Kidney (tissue), 13 donors: ENCODE measurements at regions not wholly inside any gene's neighbourhood (a gene's known extent, or its start where the extent isn't known, plus 50 kb on each side); places are given as distances from the start of the nearest gene placed in this dataset.

Source experiments
- DNase-seq, 5 donors: peaks; one replicate each; pipeline ENCODE4 v3.0.0-alpha.2; 2013 to 2020
- FAIRE-seq: peaks from 2 replicates; lab custom pipeline; 2012; peaks lifted over from hg19 to GRCh38; lab: Jason Lieb, UNC
- H3K27ac ChIP-seq, 2 donors: one replicate each; pipeline ENCODE4 v1.7.0; 2013; ENCODE audit warnings: low read depth in 2 of 2, low read length in 2 of 2, inconsistent platforms in 1 of 2
- H3K27me3 ChIP-seq: one replicate; pipeline ENCODE4 v1.7.1; 2013; ENCODE audit warnings: low read length, inconsistent platforms; ENCODE audit not compliant: control insufficient read depth, insufficient read depth
- H3K36me3 ChIP-seq, 3 donors: one replicate each; pipeline versions ENCODE4 v1.7.0 to v1.7.1; 2013; ENCODE audit warnings: low read length in 3 of 3, control low read depth in 1 of 3, inconsistent platforms in 1 of 3; ENCODE audit not compliant: insufficient read depth in 3 of 3, control insufficient read depth in 2 of 3
- H3K4me1 ChIP-seq, 3 donors: one replicate each; pipeline versions ENCODE4 v1.7.0 to v1.7.1; 2013; ENCODE audit warnings: low read length in 3 of 3, inconsistent platforms in 1 of 3, low read depth in 1 of 3; ENCODE audit not compliant: control insufficient read depth in 2 of 3, insufficient read depth in 2 of 3
- H3K4me3 ChIP-seq, 3 donors: one replicate each; pipeline versions ENCODE4 v1.7.0 to v1.8.1; 2013; ENCODE audit warnings: low read length in 3 of 3, control low read depth in 1 of 3, inconsistent platforms in 1 of 3
- H3K9ac ChIP-seq, 3 donors: one replicate each; pipeline versions ENCODE4 v1.7.0 to v1.7.1; 2013; ENCODE audit warnings: low read length in 3 of 3, control low read depth in 1 of 3, inconsistent platforms in 1 of 3
- H3K9me3 ChIP-seq, 3 donors: one replicate each; pipeline versions ENCODE4 v1.7.0 to v1.7.1; 2013; ENCODE audit warnings: low read length in 3 of 3, control low read depth in 1 of 3, inconsistent platforms in 1 of 3; ENCODE audit not compliant: control insufficient read depth in 2 of 3, insufficient read depth in 1 of 3
- CTCF ChIP-seq: IDR thresholded peaks from 3 replicates; pipeline ENCODE4 v1.5.1; 2012; ENCODE audit warnings: mild to moderate bottlenecking, moderate library complexity, borderline replicate concordance; ENCODE audit not compliant: insufficient read depth; ENCODE audit errors: extremely low read depth
- intact Hi-C: fragments of 100-400 bp; cut with DNase I; formaldehyde crosslinking; loops from one replicate; pipeline ENCODE4 v1.11.1; 2022
- donor health status: control.
- donor health status: control.
- donor health status: control.
- donor health status: control.
- donor health status: control.
- donor health status: DM: yes; HTN: yes; CAD: no.
- donor health status: Normal renal cell carcinoma (clear cell type).

- Histone ChIP-seq H3K27me3 (no peaks in the 10 kb centered on the region), H3K36me3 (no peaks in the 10 kb centered on the region), H3K4me1 (no peaks in the 10 kb centered on the region), H3K9me3 (no peaks in the 10 kb centered on the region), H3K4me3 (no peak overlapping the region), H3K9ac (no peak overlapping the region), H3K27ac (no peak overlapping the region)
- DNase-seq (no peak), FAIRE-seq (no peak)
- intact Hi-C loops: no loop called here
- TF ChIP-seq CTCF: no peak
Measured at GRCh38 chr18:25455159-25455558, 103.2 kb upstream of the ZNF521 start.

- intact Hi-C loops: no loop called here
Measured at GRCh38 chr18:25454730-25455129, 102.8 kb upstream of the ZNF521 start.

GRCh38 chr18:25454270-25454659 is 102.3 kb upstream of the ZNF521 start:
- Histone ChIP-seq H3K9ac (no peak overlapping the region), H3K36me3 (no peaks in the 10 kb centered on the region), H3K4me1 (no peaks in the 10 kb centered on the region), H3K27me3 (no peaks in the 10 kb centered on the region), H3K27ac (no peak overlapping the region), H3K4me3 (no peak overlapping the region), H3K9me3 (no peaks in the 10 kb centered on the region)
- FAIRE-seq (no peak), DNase-seq (no peak)
- no peak for TF ChIP-seq CTCF
- intact Hi-C loops: no loop called here

More at GRCh38 chr18:25454730-25455129, 102.8 kb upstream of the ZNF521 start:
- TF ChIP-seq CTCF: no peak
- Histone ChIP-seq H3K36me3 (no peaks in the 10 kb centered on the region), H3K4me3 (no peak overlapping the region), H3K27ac (no peak overlapping the region), H3K9ac (no peak overlapping the region), H3K4me1 (no peaks in the 10 kb centered on the region), H3K27me3 (no peaks in the 10 kb centered on the region), H3K9me3 (no peaks in the 10 kb centered on the region)
- no peak for DNase-seq
- no peak for FAIRE-seq

- Histone ChIP-seq H3K27me3 (no peaks in the 10 kb centered on the region), H3K4me1 (no peaks in the 10 kb centered on the region), H3K9me3 (no peaks in the 10 kb centered on the region), H3K27ac (no peak overlapping the region), H3K4me3 (no peak overlapping the region), H3K9ac (no peak overlapping the region), H3K36me3 (no peaks in the 10 kb centered on the region)
- no peak for TF ChIP-seq CTCF
- intact Hi-C loops: no loop called here
- DNase-seq (no peak), FAIRE-seq (no peak)
Measured at GRCh38 chr18:25453556-25454269, 101.7 kb upstream of the ZNF521 start.
